ENCODE measurements at regions not wholly inside any gene's neighbourhood (a gene's known extent, or its start where the extent isn't known, plus 50 kb on each side); places are given as distances from the start of the nearest gene placed in this dataset.
"Not testable (repeated sequence)": the region's sequence is repeated elsewhere in the genome, so short reads cannot be mapped to it uniquely, and the experiment has no call there.

- not testable (repeated sequence) for H3K9me3 ChIP-seq (ENCODE audit: control insufficient read depth in 2 of 2, insufficient read depth in 1 of 2, low read depth in 1 of 2, low read length in 1 of 2); H3K27ac ChIP-seq (ENCODE audit: low read depth in 2 of 2, low read length in 1 of 2); H3K4me1 ChIP-seq (ENCODE audit: control insufficient read depth in 2 of 2, insufficient read depth in 2 of 2, low read length in 1 of 2); H3K4me3 ChIP-seq (ENCODE audit: low read depth in 1 of 2, low read length in 2 of 2); H3K27me3 ChIP-seq (ENCODE audit: control insufficient read depth in 1 of 2, insufficient read depth in 2 of 2, low read length in 2 of 2); H3K36me3 ChIP-seq (ENCODE audit: control insufficient read depth in 2 of 2, insufficient read depth in 2 of 2, low read length in 1 of 2)
- WGBS, 2 donors: no CpG with 5 or more reads among the region's 6 CpGs
Measured at GRCh38 chr2:89318990-89319389, 627.5 kb downstream of the RPIA start.

GRCh38 chr2:89325894-89326293 lies 634.4 kb downstream of the RPIA start:
- 0 to 57% methylated on average over 1 to 2 of the region's 7 CpGs for WGBS, 2 donors
- not testable (repeated sequence) for H3K36me3 ChIP-seq (ENCODE audit: control insufficient read depth in 2 of 2, insufficient read depth in 2 of 2, low read length in 1 of 2); H3K4me1 ChIP-seq (ENCODE audit: control insufficient read depth in 2 of 2, insufficient read depth in 2 of 2, low read length in 1 of 2); H3K27me3 ChIP-seq (ENCODE audit: control insufficient read depth in 1 of 2, insufficient read depth in 2 of 2, low read length in 2 of 2); H3K9me3 ChIP-seq (ENCODE audit: control insufficient read depth in 2 of 2, insufficient read depth in 1 of 2, low read depth in 1 of 2, low read length in 1 of 2); H3K27ac ChIP-seq (ENCODE audit: low read depth in 2 of 2, low read length in 1 of 2); H3K4me3 ChIP-seq (ENCODE audit: low read depth in 1 of 2, low read length in 2 of 2)

- H3K36me3 ChIP-seq (ENCODE audit: control insufficient read depth in 2 of 2, insufficient read depth in 2 of 2, low read length in 1 of 2); H3K4me3 ChIP-seq (ENCODE audit: low read depth in 1 of 2, low read length in 2 of 2); H3K9me3 ChIP-seq (ENCODE audit: control insufficient read depth in 2 of 2, insufficient read depth in 1 of 2, low read depth in 1 of 2, low read length in 1 of 2); H3K27me3 ChIP-seq (ENCODE audit: control insufficient read depth in 1 of 2, insufficient read depth in 2 of 2, low read length in 2 of 2); H3K4me1 ChIP-seq (ENCODE audit: control insufficient read depth in 2 of 2, insufficient read depth in 2 of 2, low read length in 1 of 2); H3K27ac ChIP-seq (ENCODE audit: low read depth in 2 of 2, low read length in 1 of 2): not testable (repeated sequence)
- WGBS, 2 donors: no CpG with 5 or more reads among the region's 2 CpGs
Measured at GRCh38 chr2:89326455-89326854, 635.0 kb downstream of the RPIA start.

GRCh38 chr2:89328790-89329189 lies 637.3 kb downstream of the RPIA start:
- not testable (repeated sequence) for H3K4me3 ChIP-seq (ENCODE audit: low read depth in 1 of 2, low read length in 2 of 2); H3K36me3 ChIP-seq (ENCODE audit: control insufficient read depth in 2 of 2, insufficient read depth in 2 of 2, low read length in 1 of 2); H3K9me3 ChIP-seq (ENCODE audit: control insufficient read depth in 2 of 2, insufficient read depth in 1 of 2, low read depth in 1 of 2, low read length in 1 of 2); H3K27me3 ChIP-seq (ENCODE audit: control insufficient read depth in 1 of 2, insufficient read depth in 2 of 2, low read length in 2 of 2); H3K27ac ChIP-seq (ENCODE audit: low read depth in 2 of 2, low read length in 1 of 2); H3K4me1 ChIP-seq (ENCODE audit: control insufficient read depth in 2 of 2, insufficient read depth in 2 of 2, low read length in 1 of 2)
- no CpG with 5 or more reads among the region's 1 CpG for WGBS, 2 donors
